ENCODE measurements at regions not wholly inside any gene's neighbourhood (a gene's known extent, or its start where the extent isn't known, plus 50 kb on each side); places are given as distances from the start of the nearest gene placed in this dataset.
"Not testable (repeated sequence)": the region's sequence is repeated elsewhere in the genome, so short reads cannot be mapped to it uniquely, and the experiment has no call there.

DNA sequence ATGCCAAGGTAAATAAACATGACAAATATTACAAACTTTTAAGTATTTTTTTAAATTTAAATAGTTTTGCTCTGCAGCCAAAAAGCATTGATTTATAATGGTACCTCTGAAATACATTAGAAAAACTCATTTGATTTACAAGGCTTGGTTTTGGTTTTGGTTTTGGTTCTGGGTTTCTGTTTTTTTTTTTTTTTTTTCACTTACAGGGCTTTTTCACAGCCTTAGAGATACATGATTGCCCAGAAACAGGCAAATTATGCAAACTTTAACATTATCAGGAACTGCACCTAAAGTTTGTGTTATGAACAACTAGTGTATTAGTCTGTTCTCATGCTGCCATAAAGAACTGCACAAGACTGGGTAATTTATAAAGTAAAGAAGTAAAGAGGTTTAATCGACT lies 196.4 kb upstream of the DDX53 start:
- in situ Hi-C loops (cut with HindIII; ENCODE audit: low sequenced_read_pairs), result no loop called here
- TF ChIP-seq, protein P1, sequence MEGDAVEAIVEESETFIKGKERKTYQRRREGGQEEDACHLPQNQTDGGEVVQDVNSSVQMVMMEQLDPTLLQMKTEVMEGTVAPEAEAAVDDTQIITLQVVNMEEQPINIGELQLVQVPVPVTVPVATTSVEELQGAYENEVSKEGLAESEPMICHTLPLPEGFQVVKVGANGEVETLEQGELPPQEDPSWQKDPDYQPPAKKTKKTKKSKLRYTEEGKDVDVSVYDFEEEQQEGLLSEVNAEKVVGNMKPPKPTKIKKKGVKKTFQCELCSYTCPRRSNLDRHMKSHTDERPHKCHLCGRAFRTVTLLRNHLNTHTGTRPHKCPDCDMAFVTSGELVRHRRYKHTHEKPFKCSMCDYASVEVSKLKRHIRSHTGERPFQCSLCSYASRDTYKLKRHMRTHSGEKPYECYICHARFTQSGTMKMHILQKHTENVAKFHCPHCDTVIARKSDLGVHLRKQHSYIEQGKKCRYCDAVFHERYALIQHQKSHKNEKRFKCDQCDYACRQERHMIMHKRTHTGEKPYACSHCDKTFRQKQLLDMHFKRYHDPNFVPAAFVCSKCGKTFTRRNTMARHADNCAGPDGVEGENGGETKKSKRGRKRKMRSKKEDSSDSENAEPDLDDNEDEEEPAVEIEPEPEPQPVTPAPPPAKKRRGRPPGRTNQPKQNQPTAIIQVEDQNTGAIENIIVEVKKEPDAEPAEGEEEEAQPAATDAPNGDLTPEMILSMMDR (IDR thresholded peaks at IDR 0.05; ENCODE audit: low read depth, low read length, missing control alignments), result no peak
- DNase-seq (ENCODE audit: low read depth), result no peak
- no peak overlapping the region for H3K4me3 ChIP-seq (ENCODE audit: low read depth, low read length)

DNA sequence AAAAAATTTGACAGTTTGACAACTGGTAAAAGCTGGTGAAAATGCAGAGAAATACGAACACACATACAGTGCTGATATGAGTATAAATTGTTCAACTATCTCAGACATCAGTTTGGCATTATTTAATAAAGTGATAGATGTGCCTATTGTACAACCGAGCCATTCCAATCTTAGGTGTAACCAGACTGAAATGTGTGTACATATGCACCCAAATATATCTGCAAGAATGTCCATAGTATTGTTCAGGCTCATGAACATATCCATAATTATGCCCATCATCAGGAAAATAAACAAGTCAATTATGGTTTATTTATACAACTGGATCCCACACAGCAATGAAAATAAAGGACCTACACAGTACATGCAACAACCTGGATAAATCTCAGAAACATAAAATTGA lies 188.9 kb upstream of the DDX53 start:
- H3K4me3 ChIP-seq (ENCODE audit: low read depth, low read length), result no peak overlapping the region
- TF ChIP-seq, protein P1 (IDR thresholded peaks at IDR 0.05; ENCODE audit: low read depth, low read length, missing control alignments), result no peak
- DNase-seq (ENCODE audit: low read depth), result no peak
- in situ Hi-C loops (cut with HindIII; ENCODE audit: low sequenced_read_pairs), result no loop called here

DNA sequence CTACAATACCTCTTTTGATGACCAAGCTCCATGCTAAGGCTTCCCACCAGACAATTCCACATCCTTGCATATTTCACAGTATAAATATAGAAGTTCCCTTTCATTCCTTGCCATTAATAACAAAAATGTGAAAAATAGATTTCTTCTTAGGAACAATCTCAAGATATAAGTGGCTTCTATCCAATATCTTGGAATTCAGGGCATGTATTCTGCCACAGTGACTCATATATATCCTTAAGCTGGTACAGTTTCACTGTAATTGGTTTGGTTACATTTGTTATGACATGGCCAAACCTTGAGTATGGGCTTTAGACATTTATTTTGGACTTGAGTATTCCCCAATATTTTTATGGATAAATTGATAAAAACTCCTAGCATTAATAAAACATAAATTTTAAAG lies 181.7 kb upstream of the DDX53 start:
- in situ Hi-C loops (cut with HindIII; ENCODE audit: low sequenced_read_pairs), result no loop called here
- peak; percentile 4 for DNase-seq (ENCODE audit: low read depth)
- TF ChIP-seq, protein P1 (IDR thresholded peaks at IDR 0.05; ENCODE audit: low read depth, low read length, missing control alignments), result no peak
- H3K4me3 ChIP-seq (ENCODE audit: low read depth, low read length), result no peak overlapping the region

DNA sequence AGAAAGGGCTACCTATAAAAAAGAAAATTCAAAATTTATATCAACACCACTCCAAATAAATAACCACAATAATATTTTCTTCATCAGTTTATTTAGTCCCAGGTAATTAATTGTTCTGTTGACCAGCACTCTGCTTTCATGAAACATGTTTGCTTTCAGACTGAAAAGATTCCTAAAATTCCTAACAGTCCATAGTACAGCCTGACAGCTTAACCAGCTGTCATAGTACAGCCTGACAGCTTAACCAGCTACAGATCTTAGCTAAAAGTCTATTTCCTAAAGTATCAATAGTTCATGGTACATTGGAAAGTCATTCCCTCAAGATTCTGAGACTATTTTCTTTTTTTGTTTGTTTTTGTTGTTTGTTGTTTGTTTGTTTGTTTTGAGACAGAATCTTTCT lies 144.1 kb upstream of the DDX53 start:
- in situ Hi-C loops (cut with HindIII; ENCODE audit: low sequenced_read_pairs), result no loop called here
- no peak overlapping the region for H3K4me3 ChIP-seq (ENCODE audit: low read depth, low read length)
- DNase-seq (ENCODE audit: low read depth), result no peak
- TF ChIP-seq, protein P1 (IDR thresholded peaks at IDR 0.05; ENCODE audit: low read depth, low read length, missing control alignments), result no peak

DNA sequence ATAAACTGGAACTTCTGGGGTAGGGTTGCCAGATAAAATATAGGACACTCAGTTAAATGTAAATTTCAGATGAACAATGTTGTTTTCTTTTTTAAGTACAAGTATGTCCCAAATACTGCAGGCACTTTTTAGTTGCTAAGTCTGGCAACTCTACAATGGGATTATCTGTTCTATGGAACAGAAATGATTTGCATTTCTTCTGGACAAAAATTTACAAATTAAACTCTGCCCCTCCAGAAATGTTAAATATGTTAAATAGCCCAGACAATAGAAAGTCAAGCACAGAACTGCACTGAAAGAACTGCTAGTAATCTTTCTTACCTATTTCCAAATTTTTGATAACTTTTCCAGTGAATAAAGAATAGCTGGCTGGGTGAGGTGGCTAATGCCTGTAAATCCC lies 140.1 kb upstream of the DDX53 start:
- DNase-seq (ENCODE audit: low read depth), result no peak
- in situ Hi-C loops (cut with HindIII; ENCODE audit: low sequenced_read_pairs), result no loop called here
- H3K4me3 ChIP-seq (ENCODE audit: low read depth, low read length), result no peak overlapping the region
- TF ChIP-seq, protein P1 (IDR thresholded peaks at IDR 0.05; ENCODE audit: low read depth, low read length, missing control alignments), result no peak

DNA sequence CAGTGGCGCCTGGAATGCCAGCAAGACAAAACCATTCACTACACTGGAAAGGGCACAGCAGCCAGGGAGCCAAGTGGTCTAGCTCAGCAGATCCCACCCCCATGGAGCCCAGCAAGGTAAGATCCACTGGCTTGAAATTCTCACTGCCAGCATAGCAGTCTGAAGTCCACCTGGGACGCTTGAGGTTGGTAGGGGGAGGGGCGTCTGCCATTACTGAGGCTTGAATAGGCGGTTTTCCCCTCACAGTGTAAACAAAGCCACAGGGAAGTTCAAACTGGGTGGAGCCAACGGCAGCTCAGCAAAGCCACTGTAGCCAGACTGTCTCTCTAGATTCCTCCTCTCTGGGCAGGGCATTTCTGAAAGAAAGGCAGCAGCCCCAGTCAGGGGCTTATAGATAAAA lies 133.0 kb upstream of the DDX53 start:
- H3K4me3 ChIP-seq (ENCODE audit: low read depth, low read length); in situ Hi-C loops (cut with HindIII; ENCODE audit: low sequenced_read_pairs); DNase-seq (ENCODE audit: low read depth): not testable (repeated sequence)

DNA sequence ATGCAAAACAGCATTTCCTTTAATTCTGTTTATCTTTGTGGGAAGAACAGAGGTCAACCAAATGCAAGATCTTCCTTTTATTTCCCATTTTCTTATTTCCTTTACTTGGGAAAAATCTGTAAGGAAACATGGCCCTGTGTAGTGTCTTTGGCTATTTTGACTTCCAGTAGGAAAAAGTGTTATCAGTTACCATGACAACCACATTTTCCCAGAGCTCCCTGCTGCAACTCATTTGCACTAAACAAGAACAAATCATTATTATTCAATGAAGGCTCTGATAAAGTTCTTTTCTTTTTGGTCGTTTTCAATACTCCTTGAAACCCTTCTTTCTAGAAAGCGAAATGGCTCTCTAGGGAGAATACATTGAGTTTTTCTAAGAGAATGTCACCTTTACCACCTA lies 117.2 kb upstream of the DDX53 start:
- no peak overlapping the region for H3K4me3 ChIP-seq (ENCODE audit: low read depth, low read length)
- TF ChIP-seq, protein P1 (IDR thresholded peaks at IDR 0.05; ENCODE audit: low read depth, low read length, missing control alignments), result no peak
- in situ Hi-C loops (cut with HindIII; ENCODE audit: low sequenced_read_pairs), result no loop called here
- no peak for DNase-seq (ENCODE audit: low read depth)

Data from astrocyte of the cerebellum (primary cell).